D341Med (cell line): ENCODE measurements at regions not wholly inside any gene's neighbourhood (a gene's known extent, or its start where the extent isn't known, plus 50 kb on each side); places are given as distances from the start of the nearest gene placed in this dataset.
"Not testable (repeated sequence)": the region's sequence is repeated elsewhere in the genome, so short reads cannot be mapped to it uniquely, and the experiment has no call there.

Source experiments
- DNase-seq: peaks from one replicate; pipeline ENCODE4 v3.0.0; 2012; ENCODE audit warnings: low spot score

DNA sequence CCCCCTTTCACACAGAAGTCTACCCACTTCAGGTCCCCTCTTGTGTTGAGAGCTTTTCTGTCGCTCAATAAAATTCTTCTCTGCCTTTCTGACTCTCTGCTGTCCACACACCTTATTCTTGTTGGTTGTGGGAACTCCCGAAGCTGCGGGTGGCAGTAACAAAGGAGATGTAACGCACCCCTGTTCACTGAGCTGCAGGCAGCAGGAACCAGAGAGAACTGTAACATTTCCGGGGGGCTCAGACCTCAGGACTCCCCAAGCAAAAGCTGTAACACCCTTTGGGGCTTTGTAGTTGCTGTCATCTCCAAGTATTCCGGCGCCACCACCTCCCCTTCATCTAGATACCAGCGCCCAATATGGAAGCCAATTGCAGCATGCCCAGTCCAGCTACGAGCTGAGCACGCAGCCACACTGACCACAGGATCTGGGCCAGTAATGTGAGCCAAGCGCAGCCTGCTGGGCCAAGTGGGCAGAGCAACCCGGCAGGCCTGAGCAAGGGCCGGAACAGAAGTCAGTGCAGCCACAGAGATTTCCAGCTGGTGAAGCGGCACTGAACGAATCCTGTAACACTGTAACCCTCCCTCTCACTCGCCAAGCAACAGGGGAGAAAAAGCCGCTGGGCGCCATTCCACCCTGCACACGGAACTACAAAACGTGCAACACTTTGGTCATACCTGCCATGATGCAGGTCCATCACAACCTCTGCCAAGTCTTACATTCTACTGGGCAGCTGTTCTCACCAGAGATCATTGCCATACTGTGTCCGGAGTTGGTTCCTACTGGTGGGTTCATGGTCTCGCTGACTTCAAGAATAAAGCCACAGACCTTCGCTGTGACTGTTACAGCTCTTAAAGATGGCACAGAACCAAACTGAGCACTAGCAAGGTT is 194.3 kb downstream of the SPATA31A6 start:
- not testable (repeated sequence) for DNase-seq

DNA sequence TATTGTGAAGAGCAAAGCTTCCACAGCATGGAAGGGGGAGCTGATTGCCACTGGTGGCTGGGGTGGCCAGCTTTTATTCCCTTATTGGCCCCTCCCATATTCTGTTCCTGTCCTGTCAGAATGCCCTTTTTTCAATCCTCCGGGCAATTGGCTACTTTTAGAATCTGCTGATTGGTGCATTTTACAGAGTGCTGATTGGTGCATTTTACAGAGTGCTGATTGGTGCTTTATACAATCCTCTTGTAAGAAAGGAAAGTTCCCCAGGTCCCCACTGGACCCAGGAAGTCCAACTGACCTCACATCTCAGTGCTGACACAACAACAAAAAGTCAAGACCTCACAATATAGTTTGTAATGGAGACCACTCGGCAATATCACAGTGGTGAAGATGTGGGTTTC is 195.0 kb downstream of the SPATA31A6 start:
- no peak for DNase-seq

DNA sequence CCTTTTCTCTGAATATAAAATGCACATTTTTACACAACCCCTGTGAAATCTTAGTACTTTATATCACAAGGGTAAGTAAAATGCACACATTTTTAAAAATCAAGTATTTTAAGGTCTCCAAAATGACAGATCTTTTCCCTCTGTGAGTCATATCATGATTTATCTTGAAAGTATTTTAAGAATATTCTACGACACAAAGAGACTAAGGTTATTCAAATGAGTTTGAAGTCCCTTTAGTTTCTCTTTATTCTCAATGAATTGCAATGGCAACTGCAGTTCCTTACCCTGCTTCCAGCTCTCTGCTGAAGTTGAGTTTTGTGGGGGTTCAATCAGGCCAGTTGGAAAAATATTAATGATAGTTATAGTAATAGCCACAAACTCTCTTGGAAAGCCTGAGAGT is 196.1 kb downstream of the SPATA31A6 start:
- DNase-seq: not testable (repeated sequence)

DNA sequence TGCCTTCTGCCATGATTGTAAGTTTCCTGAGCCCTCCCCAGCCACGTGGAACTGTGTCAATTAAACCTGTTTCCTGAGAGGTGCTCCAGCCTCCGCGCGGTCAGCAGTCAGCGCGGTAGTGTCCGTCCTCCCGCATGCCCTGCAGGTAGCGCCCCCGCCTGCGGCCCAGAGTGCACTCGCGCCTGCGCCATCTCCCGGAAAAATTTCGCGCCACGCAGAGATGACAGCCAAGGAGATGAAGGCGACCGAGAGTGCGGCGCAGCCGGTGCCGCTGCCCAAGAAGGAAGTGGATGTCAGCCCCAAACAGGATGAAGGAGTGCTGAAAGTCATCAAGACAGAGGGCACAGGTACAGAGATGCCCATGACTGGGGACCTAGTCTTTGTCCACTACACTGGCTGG is 201.1 kb downstream of the SPATA31A6 start:
- DNase-seq: not testable (repeated sequence)

DNA sequence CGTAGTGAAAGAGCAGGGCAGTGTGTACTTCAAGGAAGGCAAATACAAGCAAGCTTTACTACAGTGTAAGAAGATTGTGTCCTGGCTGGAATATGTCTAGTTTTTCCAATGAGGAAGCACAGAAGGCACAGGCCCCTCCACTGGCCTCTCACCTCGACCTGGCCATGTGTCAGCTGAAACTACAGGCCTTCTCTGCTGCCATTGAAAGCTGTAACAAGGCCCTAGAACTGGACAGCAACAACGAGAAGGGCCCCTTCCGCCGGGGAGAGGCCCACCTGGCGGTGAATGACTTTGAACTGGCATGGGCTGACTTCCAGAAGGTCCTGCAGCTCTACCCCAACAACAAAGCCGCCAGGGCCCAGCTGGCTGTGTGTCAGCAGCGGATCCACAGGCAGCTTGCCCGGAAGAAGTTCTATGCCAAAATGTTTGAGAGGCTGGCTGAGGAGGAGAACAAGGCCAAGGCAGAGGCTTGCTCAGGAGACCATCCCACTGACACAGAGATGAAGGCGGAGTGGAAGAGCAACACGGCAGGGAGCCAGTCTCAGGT is 202.2 kb downstream of the SPATA31A6 start:
- not testable (repeated sequence) for DNase-seq

GRCh38 chr9:42386477-42386876 is 203.0 kb downstream of the SPATA31A6 start:
- DNase-seq: no peak

DNA sequence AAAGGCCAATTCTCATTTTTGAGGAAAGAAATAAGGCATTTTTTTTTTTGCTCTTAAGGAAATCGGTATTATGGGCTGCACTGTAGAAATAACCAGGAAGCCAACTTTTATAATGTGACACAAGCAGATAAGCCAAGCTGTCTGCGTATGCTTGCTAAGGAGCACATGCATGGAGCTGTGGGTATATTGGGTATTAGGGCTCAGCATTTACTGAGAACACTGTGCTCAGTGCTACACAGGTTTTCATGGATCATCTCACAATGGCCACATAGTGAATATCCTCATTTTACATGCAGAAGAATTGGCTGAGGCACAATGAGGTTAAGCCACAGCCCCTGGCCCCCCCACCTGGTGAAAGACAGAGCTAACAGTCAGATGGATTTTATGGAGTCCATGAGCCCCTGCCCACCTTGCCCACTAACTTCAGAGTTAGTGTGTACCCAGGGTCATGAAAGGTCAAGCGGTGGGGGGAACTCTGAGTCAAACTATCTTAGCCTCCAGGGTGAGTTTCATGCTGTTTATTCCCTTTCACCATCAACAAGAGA is 204.8 kb downstream of the SPATA31A6 start:
- DNase-seq: no peak

- DNase-seq: no peak
These were observed 205.4 kb downstream of the SPATA31A6 start for GRCh38 chr9:42388846-42389245.

- DNase-seq: not testable (repeated sequence)
These were observed 209.5 kb downstream of the SPATA31A6 start for GRCh38 chr9:42392773-42393455.

GRCh38 chr9:42396318-42396717 is 212.9 kb downstream of the SPATA31A6 start:
- DNase-seq: no peak

GRCh38 chr9:42397336-42397735 is 213.9 kb downstream of the SPATA31A6 start:
- DNase-seq: not testable (repeated sequence)

DNA sequence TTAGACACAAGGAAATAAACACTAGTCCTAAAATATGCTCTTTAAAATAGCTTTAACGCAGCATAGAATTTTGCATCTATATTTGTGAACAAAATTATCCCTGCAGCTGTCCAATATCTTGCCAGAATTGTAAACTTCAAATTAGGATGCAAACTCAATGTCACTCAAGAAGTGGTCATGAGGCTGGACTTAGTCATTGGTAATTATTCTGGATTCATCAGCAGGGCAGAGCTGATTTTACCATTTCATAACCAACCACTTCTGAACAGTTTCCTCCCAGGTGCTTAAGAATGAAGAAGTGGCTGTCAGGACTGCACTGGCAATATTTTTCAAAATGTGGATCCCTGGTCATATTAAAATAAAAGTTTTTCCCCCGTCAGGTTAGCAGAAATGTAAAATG is 219.5 kb downstream of the SPATA31A6 start:
- not testable (repeated sequence) for DNase-seq

DNA sequence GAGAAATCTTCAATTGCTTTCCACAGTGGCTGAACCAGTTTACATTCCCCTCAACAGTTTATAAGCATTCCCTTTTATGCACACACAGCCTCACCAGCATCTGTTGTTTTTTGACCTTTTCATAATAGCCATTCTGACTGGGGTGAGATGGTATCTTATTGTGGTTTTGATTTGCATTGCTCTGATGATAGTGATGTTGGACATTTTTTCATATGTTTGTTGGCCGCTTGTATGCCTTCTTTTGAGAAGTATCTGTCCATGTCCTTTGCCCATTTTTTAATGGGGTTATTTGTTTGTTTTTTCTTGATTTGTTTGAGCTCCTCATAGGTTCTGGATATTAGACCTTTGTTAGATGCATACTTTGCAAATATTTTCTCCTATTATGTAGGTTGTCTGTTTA is 226.1 kb downstream of the SPATA31A6 start:
- not testable (repeated sequence) for DNase-seq

- not testable (repeated sequence) for DNase-seq
These were observed 228.9 kb downstream of the SPATA31A6 start for GRCh38 chr9:42412354-42412753.

DNA sequence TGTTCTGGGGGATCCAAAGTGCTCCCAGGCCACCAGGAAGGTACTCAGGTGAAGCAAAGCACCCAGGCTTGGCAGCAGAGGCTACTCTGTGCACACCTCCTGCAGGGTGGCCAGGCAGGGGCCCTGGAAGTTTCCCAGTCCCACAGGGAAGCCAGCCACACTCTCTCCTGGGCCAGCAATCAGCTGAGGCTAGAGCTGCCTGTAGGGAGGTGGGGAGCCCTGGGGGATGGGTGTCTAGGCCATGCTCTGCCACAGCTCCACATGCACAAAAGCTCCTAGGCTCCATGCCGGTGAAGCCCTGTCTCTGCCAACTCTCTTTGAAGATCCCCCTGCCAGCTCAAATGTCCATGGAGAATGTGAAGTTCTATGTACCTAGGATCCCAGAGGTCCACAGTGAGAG is 231.4 kb downstream of the SPATA31A6 start:
- not testable (repeated sequence) for DNase-seq

DNA sequence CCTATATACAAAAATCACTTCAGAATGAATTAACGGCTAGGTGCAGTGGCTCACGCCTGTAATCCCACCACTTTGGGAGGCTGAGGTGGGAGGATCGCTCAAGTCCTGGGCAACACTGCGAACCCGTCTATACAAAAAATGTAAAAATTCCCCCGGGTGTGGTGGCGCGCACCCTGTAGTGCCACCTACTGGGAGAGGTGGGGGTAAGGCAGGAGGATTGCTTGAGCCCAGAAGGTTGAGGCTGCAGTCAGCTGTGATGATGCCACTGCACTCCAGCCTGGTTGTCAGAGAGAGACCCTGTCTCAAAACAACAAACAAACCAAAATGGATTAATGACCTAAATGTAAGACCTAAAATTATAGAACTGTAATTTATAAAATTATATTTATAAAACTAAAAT is 236.2 kb downstream of the SPATA31A6 start:
- not testable (repeated sequence) for DNase-seq

DNA sequence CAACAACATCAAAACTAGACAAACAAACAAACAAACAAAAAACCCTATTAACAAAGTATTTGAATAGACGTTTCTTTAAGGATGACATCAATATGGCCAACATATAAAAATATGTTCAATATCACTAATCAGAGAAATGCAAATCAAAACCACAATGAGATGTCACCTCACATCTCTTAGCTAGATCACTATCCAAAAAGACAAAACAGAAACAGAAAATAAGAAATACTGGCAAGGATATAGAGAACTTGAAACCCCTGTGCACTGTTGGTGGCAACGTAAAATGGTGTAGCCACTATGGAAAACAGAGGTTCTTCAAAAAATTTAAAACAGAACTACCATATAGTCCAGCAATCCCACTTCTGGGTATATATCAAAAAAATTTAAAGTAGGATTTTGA is 236.9 kb downstream of the SPATA31A6 start:
- not testable (repeated sequence) for DNase-seq

DNA sequence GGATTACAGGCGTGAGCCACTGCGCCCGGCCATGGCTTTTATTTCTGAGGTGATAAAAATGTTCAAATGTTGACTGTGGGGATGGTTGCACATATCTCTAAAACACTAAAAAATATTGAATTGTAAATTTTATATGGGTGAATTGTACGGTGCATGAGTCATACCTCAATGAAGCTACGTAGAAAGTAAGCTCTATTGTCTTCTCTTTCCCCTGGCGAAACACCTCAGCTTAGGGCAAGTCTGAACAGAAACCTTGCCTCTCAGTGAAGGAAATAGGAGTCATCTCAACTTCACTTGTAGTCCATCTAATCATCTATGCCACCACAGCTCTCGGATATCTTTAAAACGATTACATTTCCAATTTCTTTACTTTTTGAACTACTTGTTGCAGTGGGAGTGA is 238.2 kb downstream of the SPATA31A6 start:
- DNase-seq: not testable (repeated sequence)

GRCh38 chr9:42430674-42431615 is 247.5 kb downstream of the SPATA31A6 start:
- DNase-seq: not testable (repeated sequence)

DNA sequence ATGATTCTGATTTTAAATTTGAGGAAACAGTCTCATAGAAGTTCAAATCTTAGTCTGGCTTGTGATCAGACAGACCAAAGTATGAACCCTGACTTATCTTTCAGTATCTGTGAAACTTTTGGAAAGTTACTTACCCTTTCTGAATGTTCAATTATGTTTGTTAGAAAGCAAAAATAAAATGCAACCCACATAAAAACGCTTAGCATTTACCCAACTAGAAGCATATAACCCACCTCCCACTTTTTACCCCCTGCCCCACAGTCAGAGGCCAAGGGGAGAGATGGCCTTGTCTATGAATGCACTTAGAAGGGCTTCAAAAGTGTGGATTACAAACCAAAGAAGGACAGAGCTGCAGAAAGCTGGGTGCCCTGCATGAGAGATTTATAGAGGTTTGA is 248.2 kb downstream of the SPATA31A6 start:
- not testable (repeated sequence) for DNase-seq
